ENCODE measurements at regions not wholly inside any gene's neighbourhood (a gene's known extent, or its start where the extent isn't known, plus 50 kb on each side); places are given as distances from the start of the nearest gene placed in this dataset.

- TF ChIP-seq CTCF (IDR thresholded peaks at IDR 0.05; ENCODE audit: low read depth, low read length), result no peak
- DNase-seq (ENCODE audit: low read depth in 2 of 2), result no peak
- no peak overlapping the region for H3K4me3 ChIP-seq (replicated peaks in 1 of 2; ENCODE audit: low read depth in 2 of 2, low read length in 2 of 2)
Measured at GRCh38 chr13:22110368-22110767, 439.5 kb downstream of the FGF9 start.

GRCh38 chr13:22111152-22111783 lies 440.4 kb downstream of the FGF9 start:
- no peak for TF ChIP-seq CTCF (IDR thresholded peaks at IDR 0.05; ENCODE audit: low read depth, low read length)
- DNase-seq (ENCODE audit: low read depth in 2 of 2), result no peak
- no peak overlapping the region for H3K4me3 ChIP-seq (replicated peaks in 1 of 2; ENCODE audit: low read depth in 2 of 2, low read length in 2 of 2)

- no peak for TF ChIP-seq CTCF (IDR thresholded peaks at IDR 0.05; ENCODE audit: low read depth, low read length)
- DNase-seq (ENCODE audit: low read depth in 2 of 2), result no peak
- H3K4me3 ChIP-seq (replicated peaks in 1 of 2; ENCODE audit: low read depth in 2 of 2, low read length in 2 of 2), result no peak overlapping the region
Measured at GRCh38 chr13:22111961-22112360, 441.1 kb downstream of the FGF9 start.

GRCh38 chr13:22112956-22113745 lies 442.3 kb downstream of the FGF9 start:
- no peak for TF ChIP-seq CTCF (IDR thresholded peaks at IDR 0.05; ENCODE audit: low read depth, low read length)
- no peak overlapping the region for H3K4me3 ChIP-seq (replicated peaks in 1 of 2; ENCODE audit: low read depth in 2 of 2, low read length in 2 of 2)
- DNase-seq (ENCODE audit: low read depth in 2 of 2), result no peak

- DNase-seq (ENCODE audit: low read depth in 2 of 2), result no peak
- H3K4me3 ChIP-seq (replicated peaks in 1 of 2; ENCODE audit: low read depth in 2 of 2, low read length in 2 of 2), result no peak overlapping the region
Measured at GRCh38 chr13:22114630-22115311, 443.9 kb downstream of the FGF9 start.

GRCh38 chr13:22118158-22118557 lies 447.3 kb downstream of the FGF9 start:
- DNase-seq (ENCODE audit: low read depth in 2 of 2), result no peak
- H3K4me3 ChIP-seq (replicated peaks in 1 of 2; ENCODE audit: low read depth in 2 of 2, low read length in 2 of 2), result no peak overlapping the region
- no peak for TF ChIP-seq CTCF (IDR thresholded peaks at IDR 0.05; ENCODE audit: low read depth, low read length)

More at GRCh38 chr13:22114630-22115311, 443.9 kb downstream of the FGF9 start:
- no peak for TF ChIP-seq CTCF (IDR thresholded peaks at IDR 0.05; ENCODE audit: low read depth, low read length)
